D341Med (cell line): ENCODE measurements at regions not wholly inside any gene's neighbourhood (a gene's known extent, or its start where the extent isn't known, plus 50 kb on each side); places are given as distances from the start of the nearest gene placed in this dataset.
"Not testable (repeated sequence)": the region's sequence is repeated elsewhere in the genome, so short reads cannot be mapped to it uniquely, and the experiment has no call there.

Experiments used
- DNase-seq: peaks from one replicate; pipeline ENCODE4 v3.0.0; 2012; ENCODE audit warnings: low spot score

DNA sequence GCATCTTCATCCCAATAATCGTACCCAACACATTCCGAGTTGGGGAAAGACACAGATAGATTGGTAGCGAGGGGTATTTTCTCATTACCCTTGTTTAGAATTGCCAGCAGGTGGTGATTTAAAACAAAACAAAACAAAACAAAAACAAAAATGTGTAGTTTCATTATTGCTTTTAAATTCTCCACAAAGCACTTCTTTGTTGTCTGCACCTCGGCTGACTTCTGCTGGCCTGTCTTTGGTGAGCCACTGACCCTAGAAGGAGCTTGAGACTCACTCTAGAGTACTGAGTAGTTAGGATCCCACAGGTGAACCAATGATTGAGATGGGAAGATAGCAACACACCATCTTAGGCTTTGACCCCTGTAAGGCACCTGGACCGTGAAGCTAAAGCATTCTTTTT, 105.4 kb upstream of the BET1 start:
- DNase-seq: no peak

DNA sequence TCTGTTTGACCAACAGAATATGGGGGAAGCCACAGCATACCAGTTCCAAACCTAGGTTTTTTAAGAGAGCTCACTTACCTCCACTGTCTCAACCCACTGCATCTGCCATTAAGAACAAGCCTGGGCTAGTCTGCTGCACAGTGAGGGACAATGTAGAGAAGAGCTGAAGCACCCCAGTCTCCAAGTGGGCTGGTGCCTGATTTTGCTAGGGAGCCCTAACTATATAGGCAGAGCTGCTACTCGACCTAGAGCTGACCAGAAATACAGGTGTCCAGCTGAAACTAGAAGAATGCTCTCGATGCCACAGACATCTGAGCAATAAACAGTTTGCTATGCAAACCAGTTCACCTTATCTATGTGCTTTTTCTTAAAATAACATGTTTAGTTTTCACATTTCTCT, 106.9 kb upstream of the BET1 start:
- DNase-seq: no peak

DNA sequence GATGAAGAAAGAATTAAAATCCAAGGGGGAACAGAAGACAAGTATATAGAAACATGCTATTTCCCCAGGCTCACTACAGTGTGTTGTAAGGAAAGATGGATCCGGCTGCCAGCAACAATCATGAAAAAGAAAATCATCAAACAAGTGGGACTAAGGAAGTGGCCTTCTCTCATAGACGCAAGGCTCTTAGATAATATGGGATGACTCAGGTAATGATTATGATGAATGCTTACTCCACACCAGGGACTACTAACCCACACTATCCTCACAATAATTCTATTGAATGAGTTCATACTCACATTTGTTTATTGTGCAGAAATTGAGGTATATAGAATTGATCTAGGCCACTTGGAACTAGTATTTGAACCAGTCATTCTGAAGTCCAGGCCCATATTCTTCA, 111.2 kb upstream of the BET1 start:
- no peak for DNase-seq

DNA sequence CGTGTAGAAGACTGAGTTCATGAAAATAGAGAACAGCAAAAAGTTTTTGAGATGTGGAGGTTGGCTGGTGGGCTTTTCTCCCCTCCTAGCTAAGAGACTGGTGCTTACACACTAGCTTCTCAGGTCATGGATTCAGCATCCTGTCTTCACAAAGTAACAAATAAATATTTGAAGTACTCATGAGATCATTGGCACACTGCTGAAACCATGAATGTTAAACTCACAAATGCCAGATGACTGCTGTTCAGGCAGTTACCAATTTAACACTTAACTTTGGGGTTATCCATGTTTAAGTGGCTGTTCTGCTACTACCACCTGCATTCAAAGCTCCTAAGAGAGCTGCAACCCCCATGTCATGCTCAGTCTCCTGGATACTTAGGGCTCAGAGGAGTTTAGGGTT, 119.0 kb upstream of the BET1 start:
- no peak for DNase-seq

- no peak for DNase-seq
These were observed 122.9 kb upstream of the BET1 start for GRCh38 chr7:94127026-94127425.

DNA sequence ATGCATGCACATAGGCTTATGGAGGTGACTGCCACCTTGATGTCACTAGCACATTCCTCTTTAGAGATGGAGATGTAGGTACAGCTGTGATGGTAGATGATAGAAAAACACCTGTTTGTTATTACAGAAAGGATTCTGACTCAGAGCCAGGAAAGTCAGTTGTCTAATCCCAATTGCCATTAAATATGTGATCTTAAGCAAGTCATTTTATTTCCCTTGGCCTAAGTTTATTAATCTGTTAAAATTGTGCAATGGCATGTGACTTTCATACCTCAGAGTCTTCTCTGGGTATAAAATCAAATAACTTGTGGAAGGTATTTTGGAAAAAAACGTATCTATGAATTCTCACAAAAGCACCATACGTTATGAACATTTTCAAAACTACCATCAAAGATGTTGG, 123.9 kb upstream of the BET1 start:
- no peak for DNase-seq

GRCh38 chr7:94129443-94130140, 125.4 kb upstream of the BET1 start:
- no peak for DNase-seq

DNA sequence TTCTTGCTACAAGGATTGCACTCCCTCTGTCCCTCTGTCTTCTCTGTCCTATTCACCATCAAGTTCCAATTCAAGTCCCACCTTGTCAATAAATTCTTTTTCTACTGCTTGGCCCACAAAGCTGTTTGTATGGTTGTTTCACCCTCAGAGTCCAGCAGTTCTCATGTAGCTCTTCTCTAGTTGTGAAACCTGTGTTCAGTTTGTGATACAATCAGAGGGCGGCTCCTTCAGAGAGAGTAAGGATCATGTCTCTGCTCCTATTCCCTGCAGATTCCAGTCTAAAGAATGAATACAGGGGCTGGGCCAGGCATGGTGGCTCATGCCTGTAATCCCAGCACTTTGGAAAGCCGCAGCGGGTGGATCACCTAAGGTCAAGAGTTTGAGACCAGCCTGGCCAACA, 126.6 kb upstream of the BET1 start:
- DNase-seq: no peak

DNA sequence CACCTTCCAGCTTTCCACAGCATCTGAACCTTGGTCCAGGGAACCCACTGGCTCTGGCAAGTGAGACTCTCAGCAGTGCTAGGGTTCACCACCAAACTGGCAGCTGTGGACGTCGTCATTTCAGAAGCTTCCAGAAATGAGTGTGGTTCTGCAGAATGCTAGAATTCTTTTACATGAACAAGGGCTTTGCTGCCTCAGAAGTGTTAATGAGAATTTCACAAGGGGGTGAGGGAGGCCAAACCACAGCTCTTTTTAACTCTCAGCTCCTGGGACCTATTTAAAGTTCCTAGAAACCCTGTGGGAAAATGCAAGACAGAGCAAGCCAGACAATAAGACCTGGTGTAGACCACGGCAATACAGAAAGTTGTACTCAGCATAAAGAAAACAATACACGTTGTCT, 129.3 kb upstream of the BET1 start:
- no peak for DNase-seq

DNA sequence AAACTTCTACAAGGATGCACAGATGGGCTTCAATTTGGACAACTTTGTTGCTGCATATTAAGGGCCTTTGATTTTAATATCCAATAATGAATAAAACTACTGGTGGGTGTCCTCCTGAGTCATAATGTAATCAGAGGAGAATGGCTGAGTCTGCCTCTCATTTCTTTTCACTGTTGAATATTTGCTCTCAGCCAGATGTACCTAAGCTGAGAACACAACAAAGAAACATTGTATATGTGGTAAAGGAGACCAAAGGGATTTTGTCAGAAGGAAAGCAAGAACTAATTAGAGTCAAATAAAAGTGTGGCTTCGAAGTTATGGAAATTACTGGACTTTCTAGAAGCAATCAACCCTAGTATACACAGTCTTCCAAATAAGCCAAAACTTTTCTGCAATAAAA, 131.0 kb upstream of the BET1 start:
- no peak for DNase-seq

GRCh38 chr7:94142281-94142680, 138.1 kb upstream of the BET1 start:
- DNase-seq: no peak

GRCh38 chr7:94145602-94146001, 141.4 kb upstream of the BET1 start:
- no peak for DNase-seq

GRCh38 chr7:94146408-94146807, 142.3 kb upstream of the BET1 start:
- no peak for DNase-seq

- DNase-seq: no peak
These were observed 145.8 kb upstream of the BET1 start for GRCh38 chr7:94149789-94150545.

GRCh38 chr7:94154182-94154581, 150.0 kb upstream of the BET1 start:
- DNase-seq: no peak

- no peak for DNase-seq
These were observed 150.7 kb upstream of the BET1 start for GRCh38 chr7:94154858-94155257.

DNA sequence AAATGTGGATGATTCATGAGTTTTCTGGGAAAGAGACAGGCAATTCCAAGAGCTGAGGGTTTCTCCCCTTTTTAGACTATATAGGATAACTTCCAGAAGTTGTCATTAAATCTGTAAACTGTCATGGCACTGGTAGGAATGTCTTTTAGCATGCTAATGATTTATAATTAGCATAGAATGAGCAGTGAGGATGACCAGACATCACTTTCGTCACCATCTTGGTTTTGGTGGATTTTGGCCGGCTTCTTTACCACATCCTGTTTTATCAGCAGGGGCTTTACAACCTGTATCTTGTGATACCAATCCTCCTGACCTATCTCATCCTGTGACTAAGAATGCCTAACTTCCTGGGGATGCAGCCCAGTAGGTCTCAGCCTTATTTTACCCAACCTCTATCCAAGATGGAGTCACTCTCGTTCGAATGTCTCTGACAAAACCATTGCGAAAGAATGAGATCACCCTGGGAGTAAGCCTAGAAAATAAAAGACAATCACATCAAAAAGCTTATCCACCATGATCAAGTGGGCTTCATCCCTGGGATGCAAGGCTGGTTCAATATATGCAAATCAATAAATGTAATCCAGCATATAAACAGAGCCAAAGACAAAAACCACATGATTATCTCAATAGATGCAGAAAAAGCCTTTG, 153.6 kb upstream of the BET1 start:
- DNase-seq: not testable (repeated sequence)

DNA sequence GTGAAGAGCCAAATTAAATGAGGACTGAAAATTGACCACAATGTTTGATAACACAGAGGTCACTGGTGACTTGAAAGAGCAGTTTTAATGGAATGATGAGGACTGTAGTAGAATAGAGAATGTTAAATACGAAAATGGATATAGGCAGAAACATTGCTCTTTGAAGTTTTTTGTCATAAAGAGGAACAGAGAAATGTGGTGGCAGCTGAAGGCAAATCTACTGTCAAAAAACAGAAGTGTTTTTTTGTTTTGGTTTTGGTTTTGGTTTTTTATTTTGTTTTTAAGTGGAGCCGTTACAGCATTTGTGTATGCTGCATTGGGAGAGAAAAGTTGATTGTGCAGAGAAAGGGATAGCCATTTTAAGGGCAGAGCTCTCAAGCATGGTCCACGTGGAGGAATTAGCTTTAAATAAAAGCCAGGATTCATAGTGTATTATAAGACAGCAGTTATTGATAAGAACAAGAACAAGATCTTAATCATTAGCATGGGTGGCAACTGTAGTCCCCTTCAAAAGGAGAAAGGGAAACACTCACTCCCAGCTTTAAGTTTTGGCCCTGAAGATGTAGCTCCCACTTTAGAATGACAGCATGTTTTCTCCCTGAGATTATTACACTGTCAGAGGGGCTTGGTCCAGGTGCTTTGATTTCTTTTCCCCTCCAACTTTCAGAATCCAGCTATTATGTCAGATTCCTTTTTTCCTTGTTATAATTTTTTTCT, 156.7 kb upstream of the BET1 start:
- DNase-seq: no peak

DNA sequence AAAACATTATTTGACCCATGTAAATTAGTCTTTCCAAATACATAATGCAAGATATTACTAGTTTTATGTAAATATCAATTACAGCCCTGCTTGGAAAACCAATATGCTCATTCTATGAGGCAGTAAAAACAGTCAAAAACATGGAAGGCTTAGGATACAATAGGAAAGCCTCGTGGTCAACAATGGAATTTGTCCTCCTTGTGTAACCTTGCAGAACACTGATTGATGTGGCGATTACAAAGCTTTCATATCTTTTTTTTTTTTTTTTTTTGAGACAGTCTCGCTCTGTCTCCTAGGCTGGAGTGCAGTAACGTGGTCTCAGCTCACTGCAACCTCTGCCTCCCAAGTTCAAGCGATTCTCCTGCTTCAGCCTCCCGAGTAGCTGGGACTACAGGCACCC, 157.3 kb upstream of the BET1 start:
- no peak for DNase-seq

DNA sequence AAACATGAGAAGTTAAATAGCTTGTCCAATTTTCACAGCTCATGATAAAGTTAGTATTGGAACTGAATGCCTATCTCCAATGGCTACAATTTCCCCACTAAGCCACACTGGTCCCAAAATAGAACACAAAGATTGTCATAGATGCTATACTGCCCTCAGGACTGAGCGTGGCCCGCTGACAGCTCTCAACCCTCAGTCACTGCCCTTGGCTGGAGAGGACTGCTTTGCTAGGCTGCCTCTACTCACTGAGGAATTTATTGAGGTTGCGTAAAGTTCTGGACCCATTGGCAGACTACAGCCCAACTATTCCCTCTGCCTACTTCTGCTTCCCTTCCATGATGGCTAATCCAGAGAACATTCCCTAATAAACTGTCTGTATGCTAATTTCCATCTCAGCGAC, 165.5 kb upstream of the BET1 start:
- no peak for DNase-seq

DNA sequence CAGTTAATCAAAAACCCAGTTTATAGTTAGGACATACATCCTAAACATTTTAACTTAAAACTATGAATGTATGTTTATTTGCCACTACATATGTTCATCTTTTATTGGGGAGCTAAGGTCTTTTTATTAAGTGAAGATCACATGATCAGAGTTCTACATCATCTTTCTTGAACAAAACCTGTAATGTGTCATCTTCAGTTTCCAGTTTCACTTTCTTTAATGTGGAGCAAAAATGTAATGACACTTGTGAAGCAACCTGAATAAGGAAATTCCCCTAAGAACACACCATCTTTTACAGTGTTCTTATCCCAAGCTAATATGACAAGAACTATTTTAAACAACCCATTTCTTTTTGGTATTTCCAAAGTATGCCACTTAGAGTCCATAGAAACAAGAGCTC, 166.7 kb upstream of the BET1 start:
- no peak for DNase-seq

DNA sequence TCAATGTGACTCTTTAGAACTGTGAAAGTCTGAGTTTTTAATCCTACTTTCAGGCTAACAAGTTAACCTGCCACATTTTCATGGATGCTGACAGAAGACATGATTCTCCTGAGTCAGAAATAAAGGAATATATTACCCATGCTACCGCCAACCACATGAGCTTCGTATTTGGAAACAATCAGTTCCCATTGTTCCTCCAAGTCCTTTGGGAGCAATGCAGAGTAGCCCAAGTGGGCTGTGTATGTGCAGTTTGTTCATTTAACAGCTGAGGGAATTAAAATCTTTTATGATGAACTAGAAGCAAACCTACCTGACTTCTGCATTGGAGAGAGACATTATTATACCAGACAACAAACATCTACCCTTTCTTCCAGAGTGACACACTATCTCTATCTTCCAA, 169.3 kb upstream of the BET1 start:
- DNase-seq: no peak

DNA sequence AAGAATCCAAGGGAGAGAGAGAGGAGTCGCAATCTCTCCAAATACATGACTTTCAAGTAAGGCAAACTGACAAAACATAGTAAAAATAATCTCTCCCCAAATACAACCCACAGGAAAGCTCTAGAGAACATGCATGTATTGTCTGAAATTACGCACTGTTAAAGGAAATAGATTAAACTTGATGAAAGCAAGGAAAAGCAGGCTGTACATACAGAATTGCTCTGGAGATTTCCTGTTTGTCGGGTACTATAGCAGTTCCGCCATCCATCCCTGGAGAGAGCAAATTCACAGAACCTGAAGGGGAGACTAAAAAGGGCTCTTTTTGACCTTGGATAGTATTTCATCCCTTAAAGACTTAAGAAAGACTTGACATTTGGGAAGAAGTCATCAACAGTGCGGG, 170.2 kb upstream of the BET1 start:
- no peak for DNase-seq
